CD4-positive, alpha-beta T cell treated with Interferon gamma for 1 hour (primary cell): ENCODE measurements at regions not wholly inside any gene's neighbourhood (a gene's known extent, or its start where the extent isn't known, plus 50 kb on each side); places are given as distances from the start of the nearest gene placed in this dataset.

ENCODE experiments used
- DNase-seq: peaks from one replicate; pipeline ENCODE4 v3.0.0-alpha.2; 2020

DNA sequence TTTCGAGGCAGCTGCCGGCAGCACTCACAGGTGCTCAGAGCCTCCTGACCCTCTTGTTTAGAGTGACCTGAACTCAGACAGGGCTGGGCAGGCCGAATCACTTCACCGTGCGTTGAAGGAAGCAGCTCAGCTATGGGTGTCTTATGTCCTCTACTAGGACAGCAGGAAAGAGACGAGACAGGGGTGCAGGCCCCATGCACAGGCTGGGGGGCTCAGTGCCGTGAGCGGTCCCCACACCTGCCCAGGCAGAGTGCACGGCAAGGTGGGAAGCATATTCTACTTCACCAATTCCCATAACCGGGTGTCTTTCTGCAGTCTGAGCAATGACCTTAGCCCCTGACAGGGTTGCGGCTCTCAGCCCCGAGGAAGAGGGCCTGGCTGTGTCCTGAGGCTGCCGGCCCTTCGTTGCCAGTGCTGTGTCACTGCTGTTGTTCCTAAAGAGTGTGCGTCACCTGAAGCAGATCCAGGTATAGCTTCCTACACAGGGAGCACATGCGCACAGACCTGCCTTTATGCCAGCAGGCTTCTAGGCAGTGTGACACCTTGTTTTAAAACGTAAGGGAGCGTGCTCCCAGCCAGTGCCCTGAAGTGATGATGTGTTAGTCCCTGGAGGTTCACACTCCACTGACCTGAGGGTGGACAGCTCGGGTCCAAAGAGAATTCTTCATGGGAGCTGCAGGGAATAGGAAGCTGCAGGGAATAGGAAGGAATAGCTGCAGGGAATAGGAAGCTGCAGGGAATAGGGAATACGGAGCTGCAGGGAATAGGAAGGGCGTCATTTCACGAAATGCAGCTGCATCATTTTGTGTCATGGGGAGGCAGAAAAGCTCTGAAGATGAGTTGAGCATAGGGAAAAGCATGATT, 207.9 kb upstream of the SALL3 start:
- DNase-seq: no peak

DNA sequence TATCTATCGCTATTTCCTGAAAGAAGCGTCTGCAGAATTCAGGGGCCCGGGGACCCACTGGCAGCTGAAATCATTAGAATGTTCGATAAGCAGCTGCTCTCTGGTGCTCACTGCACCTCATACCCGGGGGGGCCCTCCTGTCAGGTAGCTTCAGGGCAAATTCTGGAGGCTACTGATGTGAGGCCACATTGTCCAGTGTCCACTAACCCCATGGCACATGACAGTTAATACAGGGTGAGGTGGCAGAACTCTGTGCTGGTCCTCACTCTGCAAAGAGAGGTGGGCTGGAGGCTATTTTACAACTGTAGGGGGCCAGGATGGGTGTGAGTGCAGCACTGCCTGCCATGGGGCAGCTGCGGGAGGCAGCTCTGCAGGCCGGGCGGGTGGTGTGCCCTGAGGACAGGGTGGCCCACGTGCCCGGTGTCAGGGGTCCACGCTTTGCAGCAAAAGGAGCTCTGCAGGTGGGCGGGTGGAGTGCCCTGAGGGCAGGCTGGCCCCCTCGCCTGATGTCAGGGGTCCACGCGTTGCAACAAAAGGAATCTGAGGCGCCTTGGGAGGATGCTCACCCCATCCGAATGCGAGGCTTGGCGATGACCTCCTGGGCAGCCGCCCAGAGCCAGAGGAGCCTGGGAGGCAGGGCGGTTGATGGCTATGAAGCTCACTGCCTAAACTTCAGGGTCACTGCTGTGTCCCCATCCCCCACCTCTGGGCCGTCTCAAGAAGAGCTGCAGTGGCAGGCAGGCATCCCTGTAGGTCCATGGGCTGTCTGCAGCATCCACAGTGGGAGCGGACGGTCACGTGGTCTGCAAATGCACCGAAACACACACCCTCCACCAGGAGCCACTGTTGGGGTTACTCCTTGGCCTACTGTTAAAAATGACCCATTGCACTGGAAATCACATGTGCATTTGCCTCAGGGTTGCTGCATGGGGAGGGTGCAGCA, 207.0 kb upstream of the SALL3 start:
- no peak for DNase-seq

DNA sequence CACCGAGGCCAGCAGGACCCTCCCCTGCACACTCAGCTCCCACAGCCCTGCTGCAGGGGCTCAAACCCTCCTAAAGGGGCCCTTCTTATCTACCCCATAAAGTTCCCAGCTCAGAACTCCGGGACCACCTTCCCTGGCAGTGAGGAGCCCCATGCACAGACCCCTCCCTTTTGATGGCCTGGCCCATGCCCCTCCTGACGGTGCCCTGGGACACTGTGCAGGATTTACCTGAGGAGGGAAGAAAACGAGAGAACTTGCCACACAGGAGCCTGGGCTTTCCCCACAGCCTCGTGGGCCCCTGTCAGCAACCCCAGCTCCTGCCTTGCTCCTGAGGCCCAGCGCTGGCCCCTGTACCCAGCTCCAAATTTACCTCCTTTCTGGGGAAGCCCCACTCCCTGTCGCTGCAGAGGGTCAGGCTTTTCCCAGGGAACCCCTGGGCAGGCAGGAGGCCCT, 206.3 kb upstream of the SALL3 start:
- no peak for DNase-seq

DNA sequence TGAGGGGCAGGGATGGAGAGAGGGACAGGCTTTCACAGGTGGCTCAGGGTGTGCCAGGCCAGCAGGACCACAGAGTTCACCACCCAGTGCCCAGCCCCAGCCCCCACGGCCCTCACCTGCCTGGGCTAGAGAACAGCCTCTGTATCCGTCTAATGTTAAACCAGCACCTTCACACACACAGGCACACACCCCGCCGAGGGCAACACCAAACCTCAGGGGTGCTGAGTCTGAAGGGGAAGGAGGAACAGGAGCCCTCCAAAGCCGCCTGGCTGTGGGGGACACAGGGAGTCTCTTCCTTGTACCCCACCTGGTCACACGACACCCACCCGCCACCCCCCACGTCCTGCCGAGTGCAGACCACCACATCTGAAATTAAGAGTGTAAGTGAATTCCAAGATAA, 205.8 kb upstream of the SALL3 start:
- no peak for DNase-seq

DNA sequence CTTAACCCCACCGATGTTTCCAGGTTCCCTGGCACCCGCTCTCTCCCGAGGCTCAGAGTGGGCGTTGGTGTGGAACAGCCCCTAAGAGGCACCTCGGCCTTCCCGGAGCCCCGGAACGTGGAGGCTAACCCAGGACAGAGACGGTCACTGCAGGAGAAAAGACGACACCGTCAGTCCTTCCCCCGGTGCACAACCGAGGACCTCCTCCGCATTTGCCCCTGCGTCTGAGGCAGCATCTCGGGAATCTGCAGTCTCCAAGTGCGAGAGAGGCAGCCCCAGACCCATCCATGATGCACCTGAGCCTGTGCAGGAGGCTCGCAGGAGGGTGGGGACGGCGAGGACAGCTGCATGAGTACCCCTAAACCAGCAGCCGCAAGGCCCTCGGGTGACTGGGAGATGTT, 204.9 kb upstream of the SALL3 start:
- DNase-seq: no peak

DNA sequence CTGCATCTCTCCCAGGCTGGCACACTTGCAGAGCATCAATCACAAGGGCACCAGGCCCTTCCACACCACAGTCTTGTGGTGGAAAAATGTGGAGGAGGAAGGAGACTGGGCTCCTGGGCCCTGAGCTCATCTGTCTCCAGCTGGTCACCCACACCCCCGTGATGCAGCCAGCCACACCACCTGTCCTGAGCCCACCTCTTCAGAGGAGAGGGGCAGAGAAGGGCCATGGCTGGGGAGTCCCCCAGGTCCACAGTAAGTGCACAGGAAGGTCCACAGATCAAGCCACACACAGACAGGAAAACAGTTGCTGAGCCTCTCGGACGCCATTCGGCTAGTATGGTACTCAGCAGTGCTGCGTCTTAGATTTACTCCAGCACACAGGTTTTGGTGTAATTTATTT, 203.5 kb upstream of the SALL3 start:
- no peak for DNase-seq

DNA sequence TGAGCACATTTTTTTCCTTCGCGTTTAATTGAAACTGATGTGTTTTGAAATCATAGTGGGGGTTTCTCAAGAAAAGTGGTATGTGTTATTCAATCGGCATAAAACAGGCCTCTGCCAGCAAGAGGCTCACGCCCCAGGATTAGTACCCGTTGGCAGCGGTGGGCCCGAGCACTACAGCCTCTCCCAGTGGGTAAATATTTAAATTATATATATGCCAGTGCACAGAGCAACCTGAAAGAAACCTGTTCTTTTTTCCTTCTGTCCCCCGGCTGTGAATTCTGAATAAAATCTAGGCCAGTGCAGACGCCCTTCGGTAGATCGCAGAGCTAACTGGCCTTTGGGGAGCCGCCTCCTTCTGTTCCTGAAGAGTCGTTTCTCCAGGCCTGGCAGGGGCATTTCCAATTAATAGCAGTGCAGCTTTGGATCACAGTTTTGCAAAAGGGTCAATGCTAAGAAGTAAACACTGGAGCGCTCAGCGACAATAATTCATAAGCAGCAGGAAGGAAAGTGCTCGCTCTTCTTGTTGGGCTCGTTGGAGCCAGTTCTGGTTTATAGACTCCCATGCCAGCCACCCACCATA, 202.8 kb upstream of the SALL3 start:
- DNase-seq: no peak

DNA sequence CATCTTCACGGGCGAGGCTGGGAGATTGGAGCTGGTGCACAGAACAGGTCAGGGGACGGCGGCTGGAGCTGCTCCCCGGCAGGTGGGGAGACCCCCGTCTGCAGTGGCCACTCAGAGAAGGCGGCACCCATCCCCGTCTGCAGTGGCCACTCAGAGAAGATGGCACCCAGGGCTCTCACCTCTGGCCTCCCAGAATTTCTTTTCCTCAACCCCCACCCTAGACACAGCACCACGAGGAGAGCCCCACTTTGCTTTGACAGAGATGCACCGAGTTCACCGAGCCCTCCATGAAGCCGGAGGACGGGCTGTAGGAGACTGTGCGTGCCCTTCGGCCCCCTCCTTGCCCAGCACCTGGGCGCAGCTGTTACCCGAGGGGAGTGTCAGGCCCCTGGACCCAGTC, 201.6 kb upstream of the SALL3 start:
- DNase-seq: no peak

DNA sequence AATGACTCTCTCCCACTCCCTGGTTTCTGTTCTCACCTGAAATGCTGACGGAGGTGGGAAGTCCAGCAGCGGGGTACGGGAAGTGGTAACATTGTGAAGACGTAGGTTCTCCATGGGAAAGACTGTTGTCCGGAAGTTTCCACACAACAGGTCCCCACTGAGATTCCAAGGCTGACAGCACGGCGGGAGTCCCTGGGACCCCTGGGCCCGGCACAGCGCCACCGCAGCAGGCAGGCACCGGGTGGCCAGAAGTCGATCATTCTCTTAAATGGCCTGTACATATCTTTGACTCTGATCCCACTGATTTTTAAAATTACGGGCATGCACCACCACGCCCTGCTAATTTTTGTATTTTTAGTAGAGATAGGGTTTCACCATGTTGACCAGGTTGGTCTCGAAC, 201.0 kb upstream of the SALL3 start:
- DNase-seq: no peak

DNA sequence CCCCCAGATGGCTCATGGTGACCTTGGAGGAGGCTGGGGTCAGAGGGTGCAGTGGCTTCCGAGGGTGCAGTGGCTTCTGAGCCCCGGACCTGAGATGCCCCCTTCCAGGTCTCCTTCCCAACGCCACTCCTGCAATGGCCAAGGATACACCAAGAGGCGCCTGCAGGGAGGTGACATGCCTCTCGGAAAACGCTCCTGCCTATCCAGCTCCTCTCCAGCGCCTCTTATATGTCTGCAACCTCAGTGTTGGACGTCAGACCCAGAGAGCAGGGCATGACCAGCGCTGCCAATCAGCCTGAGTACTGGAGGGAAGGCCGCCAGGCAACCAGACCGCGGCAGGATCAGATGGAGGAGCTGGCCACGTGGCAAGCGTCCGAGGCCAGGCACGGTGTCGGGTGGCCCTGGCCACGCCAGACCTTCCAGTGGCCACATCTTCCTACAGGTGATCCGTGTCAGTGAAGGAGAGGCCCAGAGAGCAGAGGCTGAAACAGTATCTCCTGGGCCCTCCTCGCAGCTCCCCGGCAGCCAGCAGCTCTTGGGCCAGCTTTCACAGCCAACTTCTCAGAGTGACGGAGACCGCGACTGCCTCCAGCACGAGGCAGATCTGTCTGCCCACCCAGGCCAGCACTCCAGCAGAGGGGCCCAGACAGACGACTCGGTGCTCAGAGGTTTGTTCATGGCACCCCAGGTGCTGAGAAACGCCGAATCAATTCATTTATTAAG, 199.5 kb upstream of the SALL3 start:
- DNase-seq: no peak

DNA sequence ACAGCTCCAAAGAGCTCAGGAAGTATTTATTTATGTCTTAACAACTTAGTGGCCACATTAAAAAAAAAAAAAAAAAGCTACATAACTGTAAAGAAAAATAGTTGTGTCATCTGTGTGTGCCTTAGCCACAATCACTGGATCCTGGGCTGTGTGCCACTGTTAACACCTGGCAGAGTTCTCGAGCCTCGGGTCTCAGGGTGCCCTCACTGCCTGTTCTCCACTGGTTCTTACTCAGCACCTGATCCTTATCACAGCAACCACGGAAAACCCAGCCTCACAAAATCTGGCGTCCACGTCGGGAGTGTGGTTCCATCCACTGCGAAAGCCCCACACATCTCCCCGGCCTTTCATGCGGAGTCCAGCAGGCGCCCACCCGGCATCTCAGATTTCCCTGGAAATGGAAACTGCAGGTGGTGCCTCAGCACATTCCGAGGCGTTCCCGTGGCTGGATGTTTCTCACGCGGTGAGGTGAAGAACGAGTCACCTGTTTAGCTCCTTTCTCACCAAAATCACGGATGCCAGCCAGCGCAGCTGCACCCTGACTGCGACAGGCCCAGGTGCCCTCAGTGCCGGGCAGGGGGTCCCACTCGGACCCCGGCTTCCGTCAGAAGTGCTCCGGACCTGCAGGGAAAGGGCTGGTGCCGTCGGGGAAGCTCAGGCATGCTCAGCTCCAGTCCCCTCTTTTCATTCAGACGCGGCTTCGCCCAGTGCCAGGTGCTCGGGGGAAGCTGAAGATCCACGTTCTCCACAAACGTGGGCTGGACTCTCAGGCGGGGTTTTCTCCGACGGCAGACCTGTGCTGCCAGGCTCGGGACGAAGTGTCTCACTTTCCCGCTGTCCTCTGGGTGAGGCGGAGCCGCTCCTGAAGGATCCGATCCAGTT, 198.7 kb upstream of the SALL3 start:
- no peak for DNase-seq

DNA sequence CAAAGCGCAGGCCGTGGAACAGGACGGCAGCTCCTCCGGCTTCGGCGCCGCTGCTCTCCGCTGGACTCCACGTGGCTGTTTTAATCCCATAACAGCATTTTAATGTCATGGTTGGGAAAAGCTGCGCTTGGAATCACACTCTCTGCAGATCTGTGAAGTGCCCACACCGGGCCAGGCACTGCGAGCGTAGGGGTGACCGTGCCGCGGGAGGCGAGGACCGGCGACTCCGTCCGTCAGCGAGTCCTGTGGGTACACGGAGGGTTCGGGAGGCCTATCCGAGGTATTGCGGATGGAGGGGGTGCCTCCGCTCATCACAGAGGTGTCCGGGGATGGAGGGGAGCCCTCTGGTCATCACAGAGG, 198.0 kb upstream of the SALL3 start:
- DNase-seq: no peak

DNA sequence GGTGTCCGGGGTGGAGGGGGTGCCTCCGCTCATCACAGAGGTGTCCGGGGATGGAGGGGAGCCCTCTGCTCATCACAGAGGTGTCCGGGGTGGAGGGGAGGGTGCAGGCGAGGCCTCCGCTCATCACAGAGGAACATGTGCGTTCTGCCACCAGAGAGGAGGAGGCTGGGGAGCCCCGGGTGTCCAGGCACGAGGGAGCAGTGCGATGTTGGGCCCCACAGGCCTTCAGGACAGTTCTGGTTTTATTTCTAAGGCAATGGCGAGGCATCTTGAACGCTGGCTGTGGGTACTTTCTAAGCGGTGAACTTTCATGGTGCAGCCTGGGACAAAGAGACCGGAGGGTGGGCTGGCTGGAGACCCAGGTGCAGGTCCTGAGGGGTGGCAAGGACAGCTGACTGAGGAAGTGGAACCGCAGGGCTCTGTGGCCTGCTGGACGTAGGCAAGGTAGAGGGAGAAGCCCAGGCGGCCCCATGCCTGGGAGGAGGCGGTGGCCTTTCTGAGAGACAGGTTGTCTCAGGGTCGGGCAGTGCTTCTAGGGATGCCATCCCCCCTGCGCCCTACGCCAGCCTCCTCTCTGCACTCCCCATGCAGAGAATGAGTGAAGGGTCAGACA, 196.6 kb upstream of the SALL3 start:
- no peak for DNase-seq

DNA sequence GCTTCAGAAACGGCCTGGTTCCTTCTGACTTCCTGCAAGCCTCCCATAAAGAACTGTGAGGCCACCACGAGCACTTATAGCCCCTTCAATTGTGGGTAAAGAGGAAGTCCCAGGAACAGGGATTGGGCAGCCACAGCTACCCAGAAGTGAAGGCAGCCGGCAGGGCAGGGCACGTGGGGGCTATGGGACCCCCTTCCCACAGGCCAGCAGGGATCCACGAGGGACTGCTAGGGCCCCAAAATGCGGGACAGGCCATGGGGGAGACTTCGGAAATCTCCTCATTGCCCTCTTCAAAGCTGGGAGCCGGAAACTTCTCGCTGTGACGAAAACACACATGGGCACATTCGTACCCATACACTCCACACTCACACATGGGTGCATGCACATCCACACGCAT, 196.1 kb upstream of the SALL3 start:
- no peak for DNase-seq

DNA sequence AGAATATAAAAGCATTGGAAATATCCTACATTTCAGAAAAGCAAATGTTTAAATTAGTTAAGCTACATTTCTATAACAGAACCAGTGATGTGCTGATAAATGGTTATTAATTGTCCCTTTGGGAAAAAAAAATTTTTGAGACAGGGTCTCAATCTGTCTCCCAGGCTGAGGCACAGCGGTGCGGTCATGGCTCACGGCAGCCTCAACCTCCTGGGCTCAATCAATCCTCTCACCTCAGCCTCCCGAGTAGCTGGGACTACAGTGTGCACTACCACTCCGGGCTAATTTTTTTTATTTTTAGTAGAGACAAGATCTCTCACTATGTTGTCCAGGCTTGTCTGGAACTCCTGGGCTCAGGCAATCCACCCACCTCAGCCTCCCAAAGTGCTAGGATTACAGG, 194.8 kb upstream of the SALL3 start:
- no peak for DNase-seq

DNA sequence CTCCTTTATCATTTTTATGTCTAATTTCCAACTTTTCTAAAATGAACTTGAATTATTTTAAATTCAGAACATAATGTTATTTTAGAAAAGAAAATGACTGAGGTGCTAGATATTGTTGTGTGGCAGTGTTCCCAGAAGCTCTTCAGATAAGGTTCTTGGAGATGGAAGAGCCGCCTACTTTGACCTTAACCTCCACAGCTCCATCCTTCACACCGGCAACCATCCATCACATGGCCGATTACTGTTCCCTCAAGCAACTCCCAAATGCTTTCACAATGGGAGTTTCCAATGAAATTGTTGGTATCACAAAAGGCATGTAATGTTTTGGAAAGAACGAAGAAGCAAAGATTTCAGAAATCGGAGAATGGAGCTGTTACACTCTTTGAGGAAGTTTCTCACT, 193.9 kb upstream of the SALL3 start:
- no peak for DNase-seq

DNA sequence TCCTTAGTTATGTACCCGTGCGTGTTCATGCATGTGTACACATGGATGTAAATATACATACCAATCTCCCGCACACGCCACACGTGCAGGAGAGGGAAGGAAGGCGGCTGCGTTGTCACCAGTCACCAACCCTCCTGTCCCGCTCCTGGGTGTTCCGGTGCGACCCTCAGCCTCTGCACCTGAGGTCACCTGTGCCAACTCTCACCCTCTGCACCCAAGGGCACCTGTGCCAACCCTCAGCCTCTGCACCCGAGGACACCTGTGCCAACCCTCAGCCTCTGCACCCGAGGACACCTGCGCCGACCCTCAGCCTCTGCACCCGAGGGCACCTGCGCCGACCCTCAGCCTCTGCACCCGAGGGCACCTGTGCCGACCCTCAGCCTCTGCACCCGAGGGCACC, 192.8 kb upstream of the SALL3 start:
- no peak for DNase-seq

DNA sequence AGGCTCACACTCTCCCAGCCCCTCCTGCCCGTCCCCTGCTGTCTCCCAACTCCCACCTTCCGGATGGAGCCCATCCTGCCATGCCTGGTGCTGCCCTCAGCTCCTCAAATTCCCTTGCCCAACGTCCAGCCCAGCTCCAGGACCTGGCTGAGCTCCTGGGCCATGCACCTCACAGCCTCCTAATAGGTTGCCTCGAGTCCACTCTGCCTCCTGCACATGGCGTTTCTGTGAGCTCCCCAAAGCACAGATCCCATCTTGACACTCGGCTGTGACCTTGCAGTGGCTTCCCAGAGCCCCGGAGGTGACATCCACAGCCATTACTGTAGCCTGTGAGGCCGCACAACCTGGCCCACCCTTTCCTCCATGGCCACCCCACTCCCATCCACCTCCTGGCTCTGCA, 191.9 kb upstream of the SALL3 start:
- no peak for DNase-seq

DNA sequence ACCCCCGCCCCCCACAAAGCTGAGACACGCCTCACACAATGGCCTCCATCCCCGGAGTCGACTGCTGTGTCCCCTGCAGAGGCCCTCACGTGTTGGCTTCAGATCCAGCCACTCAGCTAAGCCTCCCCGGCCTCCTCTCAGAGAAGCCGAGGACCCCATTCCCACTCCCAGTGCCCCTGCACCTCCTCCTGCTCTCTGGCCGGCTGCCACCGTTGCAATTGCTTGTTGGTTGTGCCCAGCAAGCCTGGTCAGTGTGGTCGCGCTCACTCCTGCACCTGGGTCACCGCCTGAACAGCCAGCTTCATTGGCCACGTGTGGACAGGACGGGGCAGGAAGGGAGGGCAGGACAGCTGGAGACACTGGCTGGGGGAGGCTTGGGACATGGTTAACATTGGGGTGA, 191.5 kb upstream of the SALL3 start:
- no peak for DNase-seq

DNA sequence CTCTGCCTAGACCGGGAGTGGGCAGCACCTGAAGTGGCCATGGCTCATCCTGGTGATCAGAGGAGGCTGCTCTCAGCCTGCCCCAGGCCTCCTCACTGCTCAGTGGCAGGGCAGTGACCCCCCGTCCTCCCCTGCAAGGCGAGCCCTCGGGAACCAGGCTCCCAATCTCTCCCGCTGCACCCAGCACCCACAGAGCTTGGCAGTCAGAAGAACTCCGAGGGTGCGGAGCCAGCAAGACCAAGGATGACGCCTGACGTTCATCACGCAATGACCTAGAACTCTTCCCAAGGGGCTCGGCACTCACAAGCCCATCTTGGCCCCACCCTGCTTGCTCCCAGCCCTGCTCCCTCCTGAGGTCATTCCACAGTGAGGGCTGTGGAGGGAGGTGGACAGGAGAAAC, 189.8 kb upstream of the SALL3 start:
- no peak for DNase-seq

DNA sequence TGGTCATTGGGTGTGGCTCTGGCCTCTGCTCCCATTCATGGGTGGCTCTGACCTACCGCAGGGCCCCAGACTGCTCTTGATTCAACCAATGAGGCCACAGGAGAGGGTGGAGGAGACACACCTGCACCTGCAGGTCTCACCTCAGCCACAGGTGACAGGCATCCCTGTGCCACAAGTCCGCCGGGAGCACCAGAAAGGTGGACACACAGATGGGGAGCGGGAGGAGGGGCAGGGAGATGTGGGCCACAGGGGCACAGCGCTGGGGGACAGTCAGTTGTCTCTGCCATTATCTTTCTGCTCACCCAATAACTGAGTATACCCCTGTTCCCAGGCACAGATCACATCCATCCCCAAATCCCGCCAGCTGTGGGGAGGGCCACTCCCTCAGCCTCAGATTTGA, 189.1 kb upstream of the SALL3 start:
- DNase-seq: no peak

DNA sequence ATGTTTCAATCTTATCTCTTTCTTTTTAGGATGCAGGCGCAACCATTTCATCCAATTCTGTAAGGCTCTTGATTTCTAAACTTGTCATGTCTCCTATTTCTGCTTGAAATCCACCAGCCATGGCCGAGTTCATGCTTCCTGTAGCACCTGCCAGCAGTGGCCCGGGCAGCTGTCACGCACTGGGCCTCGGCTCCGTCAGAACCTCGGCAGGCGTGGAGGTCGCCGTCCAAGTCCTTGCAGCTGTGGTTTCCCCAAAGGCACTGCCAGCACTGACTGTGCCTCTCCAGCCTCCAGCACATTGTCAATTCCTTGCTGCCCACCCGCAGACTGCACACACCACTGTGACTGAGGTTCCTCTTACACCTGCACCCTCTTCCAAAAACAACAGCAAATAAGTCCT, 188.7 kb upstream of the SALL3 start:
- no peak for DNase-seq
